C4-2B (cell line): ENCODE measurements at regions not wholly inside any gene's neighbourhood (a gene's known extent, or its start where the extent isn't known, plus 50 kb on each side); places are given as distances from the start of the nearest gene placed in this dataset.

ENCODE experiments used
- CTCF ChIP-seq: fragments of 450-650 bp; conservative IDR thresholded peaks from 2 replicates; pipeline ENCODE4 v1.5.1; 2017; ENCODE audit warnings: mild to moderate bottlenecking
- ZFX ChIP-seq: fragments of 450-650 bp; IDR thresholded peaks from 2 replicates; pipeline ENCODE4 v1.6.1; 2017

DNA sequence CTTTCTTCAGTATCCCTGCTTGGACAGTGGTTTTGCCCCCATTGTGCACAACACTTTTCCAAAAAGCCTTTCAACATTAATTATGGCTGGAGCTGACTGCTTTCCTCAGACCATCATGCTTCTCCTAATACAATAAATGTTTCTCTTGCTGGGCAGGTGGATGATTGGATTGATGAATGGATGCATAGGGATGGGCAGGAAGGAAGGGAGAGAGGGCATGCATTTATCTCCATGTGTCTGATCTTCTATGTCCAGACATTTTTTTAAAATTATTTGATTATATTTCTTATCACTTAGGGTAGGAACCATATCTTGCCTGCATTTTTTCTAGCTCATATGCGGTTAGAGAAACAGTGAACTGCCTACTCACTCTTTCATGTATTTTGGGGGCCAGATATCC lies 218.5 kb downstream of the PRL start:
- no peak for TF ChIP-seq CTCF
- TF ChIP-seq ZFX: no peak
